HT1080 (cell line): ENCODE measurements at regions not wholly inside any gene's neighbourhood (a gene's known extent, or its start where the extent isn't known, plus 50 kb on each side); places are given as distances from the start of the nearest gene placed in this dataset.
"Not testable (repeated sequence)": the region's sequence is repeated elsewhere in the genome, so short reads cannot be mapped to it uniquely, and the experiment has no call there.

Experiments used
- DNase-seq: peaks from one replicate; pipeline ENCODE4 v3.0.0-alpha.2; 2015; ENCODE audit warnings: low read depth

- peak; percentile 93 for DNase-seq
Measured at GRCh38 chr4:84379917-84380641, 119.0 kb downstream of the NKX6-1 start.

- no peak for DNase-seq
Measured at GRCh38 chr4:84378983-84379382, 120.1 kb downstream of the NKX6-1 start.

DNA sequence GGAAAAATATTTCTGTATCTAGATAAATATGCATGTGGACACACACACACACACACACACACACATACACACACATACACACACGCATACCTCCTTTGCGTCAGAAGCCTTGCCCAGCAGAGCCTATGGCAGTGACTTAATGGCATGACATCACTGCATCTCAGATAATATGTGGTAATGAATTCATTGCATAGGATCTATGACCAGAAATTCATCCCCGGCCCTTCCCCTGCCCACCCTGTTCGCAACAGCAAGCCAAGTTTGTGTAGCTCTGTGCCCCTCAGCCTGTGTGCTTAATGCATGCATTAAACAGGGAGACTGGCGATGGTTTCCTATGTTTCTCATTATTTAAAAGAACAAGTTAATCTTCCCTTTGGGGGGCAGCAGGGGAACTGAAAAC, 120.7 kb downstream of the NKX6-1 start:
- no peak for DNase-seq

DNA sequence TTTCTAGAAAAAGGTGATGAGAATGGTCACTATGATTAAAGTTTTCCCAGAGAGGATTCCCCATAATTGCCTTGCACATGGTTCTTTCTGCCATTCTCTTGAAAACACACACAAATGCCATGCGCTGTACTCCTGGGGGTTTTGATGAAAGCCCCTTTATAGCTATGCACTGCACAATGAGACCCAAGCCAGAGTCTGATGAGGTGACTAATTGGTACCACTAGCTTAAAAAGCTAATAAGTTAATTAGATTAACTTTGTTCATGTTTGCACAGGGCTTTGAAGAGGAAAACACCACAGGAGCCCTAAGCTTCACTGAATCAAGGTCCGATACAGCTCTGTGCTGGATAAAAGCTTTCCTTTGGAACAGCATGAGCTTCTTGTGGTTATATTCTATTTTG, 132.2 kb downstream of the NKX6-1 start:
- DNase-seq, result no peak

DNA sequence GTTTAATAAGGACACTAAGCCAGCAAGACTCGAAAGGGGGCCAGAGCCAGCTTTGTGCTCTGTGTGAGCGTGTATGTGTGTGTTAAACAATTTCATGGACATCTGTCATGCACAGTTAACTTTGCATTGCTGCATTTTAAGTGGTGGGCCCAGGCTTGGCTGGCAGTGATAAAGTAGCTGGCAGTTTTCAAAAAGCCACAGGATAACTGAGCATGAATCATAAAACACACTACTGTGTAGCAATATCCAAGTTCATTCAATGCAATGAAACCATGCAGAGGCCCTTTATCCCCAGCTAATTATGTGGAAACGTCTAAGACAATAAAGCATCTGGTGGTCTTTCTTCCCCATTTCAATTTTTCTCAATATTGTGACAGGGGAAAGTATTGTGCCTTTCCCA, 132.9 kb downstream of the NKX6-1 start:
- peak; percentile 40 for DNase-seq

DNA sequence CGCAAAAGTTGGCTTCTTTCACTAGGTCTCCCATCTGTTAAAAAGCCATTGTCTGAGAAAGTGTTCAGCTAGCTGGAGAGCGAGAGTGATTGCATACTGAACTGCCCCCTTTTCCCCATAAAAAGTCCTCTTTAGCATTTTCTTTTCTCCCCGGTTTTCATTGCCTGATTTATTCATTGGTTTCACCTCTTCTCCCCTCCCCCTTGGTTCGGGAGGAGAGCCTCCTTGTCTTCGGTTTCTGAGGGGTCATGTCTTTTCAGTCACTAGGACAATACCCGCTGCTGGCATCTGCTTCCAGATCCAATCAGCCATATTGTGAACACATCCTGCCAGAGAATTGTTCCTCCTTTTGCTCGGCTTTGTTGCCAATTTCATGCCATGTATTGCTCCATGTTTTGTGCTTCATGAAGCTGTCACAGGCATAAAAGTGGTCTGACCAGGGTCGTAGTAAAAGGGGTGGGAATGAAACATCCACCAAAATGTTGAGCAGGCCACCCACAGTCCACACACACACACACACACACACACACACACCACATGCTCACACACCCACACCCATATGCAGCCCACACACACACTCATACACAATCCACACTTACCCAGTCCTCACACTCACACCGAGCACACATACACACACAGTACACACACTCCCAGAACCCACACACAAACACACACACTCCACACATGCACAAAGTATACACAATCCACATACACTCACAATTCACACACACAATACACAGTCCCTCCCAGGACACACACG, 136.0 kb downstream of the NKX6-1 start:
- DNase-seq, result no peak

GRCh38 chr4:84342161-84342560, 156.9 kb downstream of the NKX6-1 start:
- no peak for DNase-seq

GRCh38 chr4:84341559-84341958, 157.5 kb downstream of the NKX6-1 start:
- no peak for DNase-seq

DNA sequence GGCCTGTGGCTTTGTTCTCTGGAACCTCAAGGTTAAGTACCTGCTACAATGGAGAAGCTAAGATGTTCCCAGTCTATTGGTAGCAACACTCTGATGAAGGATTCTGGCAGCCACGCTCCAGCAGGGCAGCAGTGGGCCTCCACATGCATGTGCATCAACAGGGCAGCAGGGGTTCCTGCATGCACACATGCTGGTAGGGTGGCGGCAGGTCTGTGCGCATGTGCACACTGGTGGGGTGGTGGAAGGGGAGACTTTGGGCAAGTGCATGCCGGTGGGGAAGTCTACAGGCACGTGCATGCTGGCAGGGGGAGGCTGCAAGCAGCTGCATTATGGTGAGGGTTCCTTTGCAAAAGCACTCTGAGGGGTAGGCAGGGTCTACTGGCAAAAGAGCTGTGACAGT, 160.7 kb downstream of the NKX6-1 start:
- no peak for DNase-seq

DNA sequence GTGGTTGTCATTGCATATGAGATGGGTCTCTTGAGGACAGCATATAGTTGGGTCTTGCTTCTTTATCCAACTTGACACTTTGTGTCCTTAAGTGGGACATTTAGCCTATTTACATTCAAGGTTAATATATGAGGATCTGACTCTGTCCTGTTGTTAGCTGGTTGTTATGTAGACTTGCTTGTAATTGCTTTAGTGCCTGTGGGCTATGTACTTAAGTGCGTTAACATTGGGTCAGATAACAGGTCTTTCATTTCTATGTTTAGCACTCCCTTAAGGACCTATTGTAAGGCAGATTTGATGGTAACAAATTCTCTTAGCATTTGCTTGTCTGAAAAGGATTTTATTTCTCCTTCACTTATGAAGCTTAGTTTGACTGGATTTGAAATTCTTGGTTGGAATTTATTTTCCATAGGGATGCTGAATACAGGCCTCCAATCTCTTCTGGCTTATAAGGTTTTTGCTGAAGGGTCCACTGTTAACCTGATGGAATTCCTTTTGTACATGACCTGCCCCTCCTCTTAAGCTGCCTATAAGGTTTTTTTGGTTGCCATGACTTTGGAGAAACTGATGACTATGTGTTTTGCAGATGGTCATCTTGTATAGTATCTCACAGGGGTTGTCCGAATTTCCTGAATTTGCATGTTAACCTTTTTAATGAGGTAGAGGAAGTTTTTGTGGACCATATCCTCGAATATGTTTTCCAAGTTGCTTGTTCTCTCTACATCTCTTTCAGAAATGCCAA, 162.0 kb downstream of the NKX6-1 start:
- DNase-seq, result no peak

GRCh38 chr4:84327526-84327925, 171.6 kb downstream of the NKX6-1 start:
- no peak for DNase-seq

DNA sequence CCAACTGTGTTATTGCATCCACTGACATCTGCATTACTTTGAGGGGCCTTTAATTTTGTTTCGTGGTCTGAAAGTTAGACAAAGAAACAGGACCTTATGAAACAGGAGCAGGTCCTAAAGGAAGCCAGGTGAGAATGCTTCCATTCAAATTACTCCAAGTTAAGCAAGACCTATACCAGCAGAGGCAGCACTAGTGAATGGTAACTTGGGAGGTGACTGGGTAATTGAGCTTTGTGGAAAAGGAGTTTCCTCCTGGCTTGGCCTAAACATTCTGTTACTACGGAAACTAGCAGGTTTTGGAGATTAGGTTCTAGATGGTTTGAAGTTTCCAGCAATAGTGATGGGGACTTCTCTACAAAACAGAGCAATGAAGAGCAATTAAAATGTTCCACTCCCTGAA, 173.5 kb downstream of the NKX6-1 start:
- no peak for DNase-seq

DNA sequence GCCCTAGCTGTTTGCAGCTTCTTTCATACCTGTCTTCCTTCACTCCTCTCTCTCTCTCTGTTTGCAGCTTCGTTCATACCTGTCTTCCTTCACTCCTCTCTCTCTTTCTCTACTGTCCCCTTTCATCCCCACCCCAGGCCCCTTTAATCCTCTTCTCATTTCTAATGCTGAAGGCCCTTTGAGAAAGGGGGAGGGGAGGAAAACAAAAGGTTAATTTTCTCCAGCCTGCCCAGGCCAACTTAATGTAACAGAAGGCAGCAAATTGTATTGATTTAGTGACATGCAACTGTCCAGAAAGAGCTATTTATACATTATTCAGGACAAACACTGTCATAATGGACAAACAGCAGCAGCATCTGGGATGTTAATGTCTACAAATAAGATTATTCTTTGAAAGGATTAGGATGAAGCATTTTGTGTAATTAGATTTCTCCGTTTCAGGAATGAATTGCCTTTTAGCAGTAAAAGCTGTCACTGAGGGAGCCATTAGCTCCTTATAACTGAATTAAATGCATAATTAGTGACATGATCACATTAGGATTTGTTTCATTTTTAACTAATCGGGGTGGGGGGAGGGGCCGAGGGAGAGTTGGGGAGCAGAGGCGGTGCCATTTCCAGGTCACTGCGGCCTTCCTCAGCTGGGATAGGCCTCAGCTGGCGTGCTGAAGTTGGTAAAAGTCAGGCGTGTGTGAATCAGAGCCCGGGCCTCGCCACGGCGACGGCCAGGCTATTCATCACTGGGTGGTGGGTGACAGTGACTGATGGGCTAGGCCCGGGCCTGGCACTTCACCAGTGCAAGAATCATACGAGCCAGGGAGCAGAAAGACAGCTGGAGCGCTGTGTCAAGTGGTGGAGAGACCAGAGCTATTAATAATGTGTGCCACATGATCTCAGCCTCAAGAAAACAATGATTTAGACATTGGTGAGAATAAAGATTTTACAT, 174.5 kb downstream of the NKX6-1 start:
- DNase-seq, result peak; percentile 10

GRCh38 chr4:84319124-84319523, 180.0 kb downstream of the NKX6-1 start:
- DNase-seq, result no peak

- DNase-seq, result no peak
Measured at GRCh38 chr4:84317513-84317912, 181.6 kb downstream of the NKX6-1 start.

GRCh38 chr4:84312426-84313012, 186.6 kb downstream of the NKX6-1 start:
- no peak for DNase-seq

- no peak for DNase-seq
Measured at GRCh38 chr4:84309191-84309590, 189.9 kb downstream of the NKX6-1 start.

GRCh38 chr4:84298719-84299254, 200.3 kb downstream of the NKX6-1 start:
- not testable (repeated sequence) for DNase-seq

- DNase-seq, result no peak
Measured at GRCh38 chr4:84298023-84298718, 200.9 kb downstream of the NKX6-1 start.

GRCh38 chr4:84291969-84292368, 207.1 kb downstream of the NKX6-1 start:
- DNase-seq, result no peak
